Activated T-helper 17 cell treated with anti-CD3 and anti-CD28 coated beads, Interleukin-2, amount 50 U/mL, for 72 hours (primary cell): ENCODE measurements at regions not wholly inside any gene's neighbourhood (a gene's known extent, or its start where the extent isn't known, plus 50 kb on each side); places are given as distances from the start of the nearest gene placed in this dataset.
A peak's percentile ranks its signal among the peaks of the same experiment; 100 is the strongest.
"Not testable (repeated sequence)": the region's sequence is repeated elsewhere in the genome, so short reads cannot be mapped to it uniquely, and the experiment has no call there.

Source experiments
- ATAC-seq: fragments of 150-1000 bp; cut with Tn5 transposase; replicated peaks from 2 replicates; pipeline ENCODE4 v1.10.0; 2021; ENCODE audit warnings: mild to moderate bottlenecking, moderate library complexity
- H3K27ac Mint-ChIP-seq: one replicate; pipeline ENCODE4 v1.8.0; 2022; ENCODE audit warnings: mixed read lengths
- H3K27me3 Mint-ChIP-seq: one replicate; pipeline ENCODE4 v1.8.0; 2022; ENCODE audit warnings: mixed read lengths
- H3K36me3 Mint-ChIP-seq: one replicate; pipeline ENCODE4 v1.8.0; 2022; ENCODE audit warnings: low read depth, mild to moderate bottlenecking, mixed read lengths
- H3K4me1 Mint-ChIP-seq: one replicate; pipeline ENCODE4 v1.8.0; 2022; ENCODE audit warnings: mixed read lengths
- H3K4me3 Mint-ChIP-seq: one replicate; pipeline ENCODE4 v1.8.0; 2022; ENCODE audit warnings: mild to moderate bottlenecking, mixed read lengths
- H3K9me3 Mint-ChIP-seq: one replicate; pipeline ENCODE4 v1.8.0; 2022; ENCODE audit warnings: mixed read lengths

DNA sequence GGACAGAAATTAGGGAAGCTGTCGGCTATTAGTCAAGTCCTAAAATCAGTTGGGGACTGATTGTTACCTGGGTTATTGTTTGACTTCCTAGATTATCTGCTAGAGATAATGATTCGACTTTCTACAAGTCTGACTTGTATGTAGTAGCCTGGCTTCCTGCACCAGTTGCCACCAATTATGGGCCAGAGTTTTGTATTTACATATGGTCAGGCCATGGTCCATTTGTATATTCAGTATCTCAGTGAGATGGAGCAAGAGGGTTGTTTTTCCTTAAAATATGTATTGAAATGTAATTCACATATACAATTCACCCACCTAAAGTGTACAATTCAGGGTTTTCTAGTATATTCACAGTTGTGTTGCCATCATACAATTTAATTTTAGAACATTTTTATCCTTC is 130.6 kb upstream of the PHACTR3 start:
- Mint-ChIP-seq H3K4me3 (no peak overlapping the region), H3K27me3 (peaks cover 13% of the 10 kb centered on the region), H3K36me3 (no peaks in the 10 kb centered on the region), H3K9me3 (no peaks in the 10 kb centered on the region), H3K27ac (no peak overlapping the region), H3K4me1 (no peaks in the 10 kb centered on the region)
- no peak for ATAC-seq

DNA sequence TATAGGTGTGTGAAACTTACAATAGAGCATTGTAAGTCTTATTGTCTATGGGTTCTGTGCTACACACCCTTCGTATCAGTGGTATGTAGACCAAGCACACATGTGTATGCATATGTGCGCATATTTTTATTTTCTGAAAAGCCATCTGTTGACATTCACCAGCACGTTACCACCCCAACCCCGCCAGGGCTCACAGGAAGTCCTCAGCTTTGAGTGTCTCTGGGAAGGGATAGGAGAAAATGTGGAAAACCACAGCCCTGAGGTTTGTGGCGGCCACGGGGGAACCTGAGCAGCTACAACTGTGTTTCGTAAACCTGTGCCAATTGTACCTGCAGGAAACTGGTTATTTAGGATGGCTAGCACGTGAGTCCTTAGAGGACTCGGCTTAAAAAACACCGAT is 123.3 kb upstream of the PHACTR3 start:
- Mint-ChIP-seq H3K4me1 (no peaks in the 10 kb centered on the region), H3K27ac (no peak overlapping the region), H3K4me3 (no peak overlapping the region), H3K9me3 (no peaks in the 10 kb centered on the region), H3K36me3 (no peaks in the 10 kb centered on the region), H3K27me3 (peaks cover 30% of the 10 kb centered on the region)
- no peak for ATAC-seq

DNA sequence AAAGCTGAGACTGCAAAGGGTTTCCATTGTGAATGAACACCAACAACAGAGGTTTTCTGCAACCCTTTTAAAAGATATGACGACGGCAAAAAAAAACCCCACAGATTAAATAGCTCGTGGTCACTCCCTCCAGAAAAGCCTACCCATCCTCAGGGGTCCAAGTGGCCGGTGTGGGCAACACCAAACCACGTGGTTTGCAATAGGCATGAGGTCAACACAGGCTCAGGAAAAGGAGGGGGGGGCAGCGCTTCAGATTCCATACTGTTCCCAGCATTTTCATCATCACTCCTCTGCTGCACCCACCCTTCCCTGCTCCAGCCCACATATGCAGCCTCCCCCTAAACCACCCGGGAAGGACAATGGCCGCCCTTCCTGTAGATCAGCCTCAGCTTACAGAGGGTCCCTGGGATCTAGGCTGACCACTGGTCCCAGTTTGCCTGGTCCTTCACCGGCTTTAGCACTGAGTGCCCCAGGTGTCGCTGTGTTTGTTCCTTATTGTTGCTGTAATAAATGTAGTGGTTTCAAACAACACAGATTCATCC is 122.8 kb upstream of the PHACTR3 start:
- Mint-ChIP-seq H3K27me3 (peaks cover 27% of the 10 kb centered on the region), H3K27ac (no peak overlapping the region), H3K36me3 (no peaks in the 10 kb centered on the region), H3K4me3 (no peak overlapping the region), H3K4me1 (no peaks in the 10 kb centered on the region), H3K9me3 (no peaks in the 10 kb centered on the region)
- no peak for ATAC-seq

DNA sequence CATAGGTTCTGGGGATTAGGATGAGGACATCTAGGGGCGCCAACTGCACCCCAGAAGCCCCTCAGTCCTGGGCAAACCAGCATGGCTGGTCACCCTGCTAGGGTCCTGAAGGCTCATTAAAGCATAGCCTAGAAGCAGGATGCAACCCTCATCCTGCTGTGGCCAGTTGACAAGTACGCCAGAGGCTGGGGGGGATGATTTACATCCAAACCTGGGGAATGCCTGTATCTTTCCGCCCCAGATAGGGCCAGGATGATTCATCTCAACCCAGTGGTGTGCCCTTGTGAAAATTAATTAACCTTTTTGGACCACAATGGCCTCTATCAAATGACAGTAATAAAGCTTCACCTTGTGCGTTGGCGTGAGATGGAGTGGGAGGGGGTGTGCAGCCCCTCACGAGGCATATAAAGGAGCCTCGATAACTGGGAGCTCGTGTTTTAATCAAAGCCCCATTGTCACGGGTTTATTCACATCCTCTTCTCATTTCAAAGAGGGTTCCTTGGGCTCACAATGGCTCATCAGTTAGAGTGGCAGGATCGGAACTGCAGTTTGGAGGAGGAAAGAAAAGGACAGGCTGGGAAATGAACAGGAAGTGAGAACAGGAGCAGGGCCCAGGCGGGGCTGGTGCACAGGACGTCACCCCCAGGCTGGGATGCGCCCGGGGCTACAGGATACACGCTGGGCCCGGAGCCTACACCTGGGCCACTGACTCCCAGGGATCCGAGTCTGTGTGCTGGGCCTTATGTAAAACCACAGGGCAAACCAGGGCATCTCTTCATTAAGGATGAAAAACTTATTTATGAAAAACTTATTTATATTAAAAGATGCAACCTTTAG is 121.8 kb upstream of the PHACTR3 start:
- Mint-ChIP-seq H3K4me1 (no peaks in the 10 kb centered on the region), H3K4me3 (no peak overlapping the region), H3K9me3 (no peaks in the 10 kb centered on the region), H3K27ac (no peak overlapping the region), H3K36me3 (no peaks in the 10 kb centered on the region), H3K27me3 (peaks cover 27% of the 10 kb centered on the region)
- no peak for ATAC-seq

DNA sequence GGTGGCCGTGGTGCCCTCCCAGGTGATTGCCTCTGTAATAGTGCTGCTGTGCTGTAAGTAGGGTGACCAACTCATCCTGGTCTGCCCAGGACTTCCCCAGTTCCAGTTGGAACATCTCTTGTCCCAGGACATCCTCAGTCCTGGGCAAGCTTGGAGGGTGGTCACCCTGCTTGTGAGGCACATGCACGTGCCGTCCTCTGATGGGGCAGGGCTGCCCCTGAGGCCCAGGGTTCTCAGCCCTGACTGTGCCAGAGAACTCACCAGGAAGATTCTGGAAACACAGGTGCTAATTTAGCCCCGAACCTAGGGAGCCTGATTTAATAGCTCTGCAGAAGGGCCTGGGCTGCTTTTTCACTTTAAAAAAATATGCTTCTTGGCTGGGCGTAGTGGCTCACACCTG is 120.9 kb upstream of the PHACTR3 start:
- Mint-ChIP-seq H3K27ac (no peak overlapping the region), H3K36me3 (no peaks in the 10 kb centered on the region), H3K4me1 (no peaks in the 10 kb centered on the region), H3K9me3 (no peaks in the 10 kb centered on the region), H3K4me3 (no peak overlapping the region), H3K27me3 (peaks cover 27% of the 10 kb centered on the region)
- ATAC-seq = no peak

DNA sequence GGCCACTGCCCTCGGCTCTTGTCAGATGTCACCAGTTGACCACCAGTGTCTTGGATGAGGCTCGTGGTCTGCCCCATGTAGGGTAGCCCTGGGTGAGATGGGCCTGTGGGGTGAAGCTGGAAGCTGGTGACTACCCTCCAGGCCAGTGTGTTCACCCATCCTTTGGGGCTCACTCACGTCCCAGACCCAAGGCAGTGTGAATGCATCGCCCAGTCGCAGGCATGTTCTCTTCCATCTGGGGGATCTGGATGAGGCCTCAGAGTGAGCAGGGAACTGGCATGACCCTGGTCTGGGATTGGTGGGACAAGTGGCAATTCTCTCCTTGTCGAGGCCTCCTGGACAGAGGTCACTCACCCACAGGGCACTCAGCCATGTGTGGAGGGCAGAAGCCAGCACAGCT is 120.1 kb upstream of the PHACTR3 start:
- no peaks in the 10 kb centered on the region for H3K4me1 Mint-ChIP-seq
- no peak for ATAC-seq
- H3K4me3 Mint-ChIP-seq = no peak overlapping the region
- H3K27me3 Mint-ChIP-seq = peaks cover 24% of the 10 kb centered on the region
- H3K27ac Mint-ChIP-seq = no peak overlapping the region
- H3K36me3 Mint-ChIP-seq = no peaks in the 10 kb centered on the region
- no peaks in the 10 kb centered on the region for H3K9me3 Mint-ChIP-seq

DNA sequence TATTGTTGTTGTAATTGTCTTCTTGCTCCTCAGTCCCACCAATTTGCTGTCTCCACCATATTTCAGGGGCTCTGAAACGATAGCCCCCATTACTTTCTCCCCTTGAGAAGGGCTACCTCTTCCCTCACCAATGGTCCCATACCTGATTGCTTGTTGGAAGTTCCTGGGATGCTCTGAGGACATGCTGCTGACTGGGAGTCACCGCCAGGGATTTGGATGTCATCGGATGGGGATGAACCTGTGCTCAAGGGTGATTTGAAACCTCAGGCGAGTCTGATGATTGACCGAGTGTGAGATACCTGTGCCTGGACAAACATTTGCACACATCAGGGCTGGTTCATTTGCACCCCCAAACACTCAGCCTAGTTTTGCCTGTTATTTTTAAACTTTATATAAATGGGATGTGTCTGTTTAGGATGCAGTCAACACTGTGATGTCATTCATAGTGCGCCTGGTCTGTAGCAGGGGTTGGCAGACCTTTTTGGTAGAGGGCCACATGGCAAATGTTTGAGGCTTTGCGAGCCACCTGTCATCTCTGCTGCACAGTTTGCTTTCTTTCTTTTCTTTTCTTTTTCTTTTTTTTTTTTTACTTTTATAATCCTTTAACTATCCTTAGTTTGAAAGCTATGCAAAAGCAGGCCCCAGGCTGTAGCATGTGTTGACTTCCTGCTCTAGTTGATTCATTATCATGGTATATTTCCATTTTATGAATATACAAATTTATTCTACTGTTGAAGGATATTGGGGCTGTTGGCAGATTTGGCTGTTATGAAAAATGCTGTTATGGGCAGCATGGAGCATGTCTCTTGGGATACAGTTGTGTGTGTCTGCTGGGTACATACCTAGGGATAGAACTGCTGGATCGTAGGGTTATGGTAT is 118.5 kb upstream of the PHACTR3 start:
- Mint-ChIP-seq H3K9me3 (no peaks in the 10 kb centered on the region), H3K27me3 (peaks cover 19% of the 10 kb centered on the region), H3K36me3 (no peaks in the 10 kb centered on the region), H3K27ac (no peak overlapping the region), H3K4me1 (no peaks in the 10 kb centered on the region), H3K4me3 (no peak overlapping the region)
- ATAC-seq = no peak

DNA sequence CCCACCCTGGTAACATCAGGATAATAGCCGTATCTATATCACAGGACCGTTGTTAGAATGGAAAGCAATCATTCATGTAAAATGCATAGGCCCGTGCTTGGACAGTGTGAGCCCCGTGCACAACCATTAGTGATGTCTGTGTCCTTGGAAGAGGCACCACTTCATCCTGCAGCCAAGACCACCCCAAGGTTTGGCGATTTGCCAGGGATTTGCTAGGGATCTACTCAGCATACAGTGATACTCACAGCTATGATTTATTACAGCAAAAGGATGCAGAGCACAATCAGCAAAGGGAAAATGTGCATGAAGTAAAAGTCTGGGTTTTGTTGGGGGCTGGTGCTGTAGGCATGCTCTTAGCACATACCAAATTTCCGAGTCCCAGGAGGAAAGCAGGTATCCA is 115.9 kb upstream of the PHACTR3 start:
- H3K4me1 Mint-ChIP-seq, H3K36me3 Mint-ChIP-seq: not testable (repeated sequence)

DNA sequence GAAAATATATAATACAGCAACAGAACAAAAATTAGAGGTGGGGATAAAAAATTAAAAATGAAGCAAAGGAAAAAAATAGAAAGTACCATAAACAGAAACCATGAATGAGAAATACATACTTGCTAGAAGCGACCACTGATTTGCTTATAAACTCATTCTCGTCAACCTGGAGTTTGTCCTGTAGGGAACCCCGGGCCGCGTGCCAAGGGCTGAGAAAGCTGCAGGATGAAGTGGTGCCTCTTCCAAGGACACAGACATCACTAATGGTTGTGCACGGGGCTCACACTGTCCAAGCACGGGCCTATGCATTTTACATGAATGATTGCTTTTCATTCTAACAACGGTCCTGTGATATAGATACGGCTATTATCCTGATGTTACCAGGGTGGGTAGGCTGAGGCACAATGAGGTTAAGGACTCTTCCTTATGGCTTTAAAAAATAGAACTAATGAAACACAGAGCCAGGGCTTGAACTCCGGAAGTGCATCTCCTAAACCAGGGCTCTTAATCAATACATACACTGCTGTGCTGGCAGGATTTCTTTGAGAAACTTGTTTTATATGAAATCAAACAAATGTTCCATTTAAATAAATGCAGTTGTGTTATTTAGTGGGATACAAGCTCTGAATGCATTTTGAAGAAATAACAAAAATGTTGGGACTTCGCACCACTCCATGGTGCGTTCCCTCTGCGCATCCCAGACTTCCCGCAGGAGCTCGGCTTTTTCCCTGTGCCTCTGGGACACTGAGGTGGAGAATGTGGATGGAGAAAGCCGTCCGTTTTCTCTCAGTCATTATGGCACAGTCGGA is 113.9 kb upstream of the PHACTR3 start:
- not testable (repeated sequence) for ATAC-seq, H3K27ac Mint-ChIP-seq, H3K4me3 Mint-ChIP-seq, H3K9me3 Mint-ChIP-seq, H3K36me3 Mint-ChIP-seq, H3K4me1 Mint-ChIP-seq
- peaks cover 11% of the 10 kb centered on the region for H3K27me3 Mint-ChIP-seq

More for the DNA sequence above, 115.9 kb upstream of the PHACTR3 start:
- not testable (repeated sequence) for H3K4me3 Mint-ChIP-seq, H3K27me3 Mint-ChIP-seq, H3K27ac Mint-ChIP-seq, ATAC-seq, H3K9me3 Mint-ChIP-seq

DNA sequence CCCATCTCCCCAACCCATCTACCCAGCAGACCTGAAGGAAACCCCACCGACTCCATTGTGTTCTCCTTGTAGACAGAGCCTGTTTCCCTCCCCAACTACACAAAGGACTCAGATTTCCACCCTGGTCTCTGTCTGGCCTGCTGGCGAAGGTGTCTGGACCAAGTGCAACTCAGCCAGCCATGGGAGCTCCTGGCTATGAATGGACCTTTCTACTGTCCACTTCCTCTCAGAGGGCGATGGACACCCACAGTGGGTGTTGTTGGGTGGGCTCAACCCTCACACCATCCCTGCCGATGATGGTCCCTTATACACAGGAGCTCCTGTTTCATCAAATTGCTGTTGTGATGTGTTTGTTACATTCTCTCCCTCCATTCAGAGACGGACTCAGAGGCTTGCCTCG is 112.5 kb upstream of the PHACTR3 start:
- H3K4me3 Mint-ChIP-seq = no peak overlapping the region
- H3K4me1 Mint-ChIP-seq = no peaks in the 10 kb centered on the region
- H3K27me3 Mint-ChIP-seq = peaks cover 14% of the 10 kb centered on the region
- H3K9me3 Mint-ChIP-seq = no peaks in the 10 kb centered on the region
- no peaks in the 10 kb centered on the region for H3K36me3 Mint-ChIP-seq
- no peak overlapping the region for H3K27ac Mint-ChIP-seq
- no peak for ATAC-seq

DNA sequence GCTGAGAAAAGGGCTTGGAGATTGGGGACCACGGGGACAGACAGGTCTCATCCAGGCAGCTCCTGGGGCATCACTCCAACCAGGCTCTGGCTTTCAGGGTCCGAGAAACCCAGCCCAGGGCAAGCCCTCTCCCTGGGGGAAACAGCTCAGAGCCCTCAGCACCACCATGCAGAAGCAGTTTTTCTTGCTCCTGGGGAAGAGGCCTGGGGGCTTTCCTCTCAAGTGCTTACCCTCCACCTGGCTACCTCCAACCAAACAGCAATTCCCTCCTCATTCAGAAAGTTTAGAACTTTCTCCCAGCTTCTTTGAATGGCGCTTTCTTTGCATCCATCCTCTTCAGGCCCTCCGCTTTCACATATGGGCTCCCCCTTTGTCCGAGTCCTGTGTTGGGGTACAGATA is 110.4 kb upstream of the PHACTR3 start:
- H3K4me3 Mint-ChIP-seq = no peak overlapping the region
- no peaks in the 10 kb centered on the region for H3K4me1 Mint-ChIP-seq
- ATAC-seq = no peak
- peaks cover 23% of the 10 kb centered on the region for H3K27me3 Mint-ChIP-seq
- no peak overlapping the region for H3K27ac Mint-ChIP-seq
- no peaks in the 10 kb centered on the region for H3K36me3 Mint-ChIP-seq
- H3K9me3 Mint-ChIP-seq = no peaks in the 10 kb centered on the region

DNA sequence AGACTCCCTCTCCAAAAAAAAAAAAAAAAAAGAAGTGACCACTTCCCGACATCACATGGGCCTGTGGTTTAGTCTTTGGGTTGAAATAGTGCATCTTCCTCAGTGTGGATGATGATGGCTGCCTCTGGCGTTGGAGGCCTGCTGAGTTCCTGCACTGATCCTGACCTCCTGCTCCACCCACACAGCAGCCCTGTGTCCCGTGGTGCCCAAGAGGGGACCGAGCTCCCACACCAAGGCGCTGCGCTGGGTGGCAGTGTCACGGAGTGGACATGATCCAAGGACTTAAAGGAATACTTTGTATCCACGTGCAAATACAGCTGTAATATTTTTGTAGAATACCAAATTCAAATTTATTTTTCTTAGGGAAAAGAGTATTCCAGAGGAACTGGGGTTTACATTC is 109.2 kb upstream of the PHACTR3 start:
- no peaks in the 10 kb centered on the region for H3K9me3 Mint-ChIP-seq
- no peaks in the 10 kb centered on the region for H3K4me1 Mint-ChIP-seq
- no peak overlapping the region for H3K4me3 Mint-ChIP-seq
- peaks cover 26% of the 10 kb centered on the region for H3K27me3 Mint-ChIP-seq
- ATAC-seq = no peak
- H3K27ac Mint-ChIP-seq = no peak overlapping the region
- H3K36me3 Mint-ChIP-seq = no peaks in the 10 kb centered on the region

DNA sequence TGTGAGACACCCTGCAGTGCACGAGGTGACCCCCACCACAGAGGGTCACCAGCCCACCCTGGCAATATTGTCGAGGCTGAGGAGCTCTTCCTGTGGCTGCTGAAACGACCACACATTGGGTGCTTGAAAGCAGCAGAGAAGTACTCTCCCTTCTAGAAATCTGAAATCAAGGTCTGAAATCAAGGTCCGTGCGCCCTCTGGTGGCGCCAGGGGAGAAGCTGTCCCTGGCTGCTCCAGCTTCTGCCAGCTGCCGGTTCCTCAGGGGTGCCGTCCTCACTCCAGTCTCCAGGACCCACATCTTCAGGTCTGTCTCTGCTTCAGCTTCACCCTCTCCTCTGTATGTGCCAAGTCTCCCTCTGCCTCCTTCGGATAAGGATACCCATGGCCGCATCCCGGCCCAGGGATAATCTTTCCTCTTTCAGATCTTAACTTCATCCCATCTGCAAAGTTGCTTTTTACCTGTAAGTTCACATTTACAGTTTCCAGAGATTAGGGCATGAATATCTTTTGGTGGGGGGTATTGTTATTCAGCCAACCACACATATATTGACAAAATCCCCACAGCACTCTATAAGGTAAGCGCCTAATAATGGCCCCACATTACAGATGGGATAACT is 108.3 kb upstream of the PHACTR3 start:
- peak; percentile 52 for ATAC-seq
- H3K36me3 Mint-ChIP-seq = no peaks in the 10 kb centered on the region
- H3K9me3 Mint-ChIP-seq = no peaks in the 10 kb centered on the region
- peaks cover 34% of the 10 kb centered on the region for H3K27me3 Mint-ChIP-seq
- no peak overlapping the region for H3K27ac Mint-ChIP-seq
- H3K4me3 Mint-ChIP-seq = no peak overlapping the region
- H3K4me1 Mint-ChIP-seq = no peaks in the 10 kb centered on the region

DNA sequence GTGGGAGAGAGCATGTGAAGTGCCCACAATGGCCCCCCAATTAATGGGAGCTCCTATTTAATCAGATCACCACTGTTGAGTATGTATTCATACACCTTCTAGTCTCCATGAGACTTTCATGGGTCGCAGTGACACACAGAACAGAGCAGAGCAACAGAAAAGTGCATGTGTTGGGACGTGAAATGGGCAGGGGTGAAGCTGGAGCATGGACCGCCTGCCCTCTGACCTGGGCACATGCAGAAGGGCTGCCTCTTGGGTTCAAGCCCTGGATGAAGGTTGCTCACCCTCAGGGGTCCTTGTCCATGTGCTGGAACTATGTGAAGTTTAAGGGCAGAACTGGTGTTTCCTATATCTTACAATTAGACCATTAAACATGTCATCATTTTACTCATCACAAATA is 106.0 kb upstream of the PHACTR3 start:
- H3K4me3 Mint-ChIP-seq = no peak overlapping the region
- H3K9me3 Mint-ChIP-seq = no peaks in the 10 kb centered on the region
- H3K27me3 Mint-ChIP-seq = peaks cover 40% of the 10 kb centered on the region
- H3K4me1 Mint-ChIP-seq = no peaks in the 10 kb centered on the region
- no peak for ATAC-seq
- no peaks in the 10 kb centered on the region for H3K36me3 Mint-ChIP-seq
- H3K27ac Mint-ChIP-seq = no peak overlapping the region
